HG03097 (cell line): ENCODE measurements at regions not wholly inside any gene's neighbourhood (a gene's known extent, or its start where the extent isn't known, plus 50 kb on each side); places are given as distances from the start of the nearest gene placed in this dataset.

ENCODE experiments used
- ATAC-seq: cut with Tn5 transposase; IDR thresholded peaks from one replicate; pipeline ENCODE4 v1.9.1; 2021; ENCODE audit not compliant: unreplicated experiment, low FRiP score

DNA sequence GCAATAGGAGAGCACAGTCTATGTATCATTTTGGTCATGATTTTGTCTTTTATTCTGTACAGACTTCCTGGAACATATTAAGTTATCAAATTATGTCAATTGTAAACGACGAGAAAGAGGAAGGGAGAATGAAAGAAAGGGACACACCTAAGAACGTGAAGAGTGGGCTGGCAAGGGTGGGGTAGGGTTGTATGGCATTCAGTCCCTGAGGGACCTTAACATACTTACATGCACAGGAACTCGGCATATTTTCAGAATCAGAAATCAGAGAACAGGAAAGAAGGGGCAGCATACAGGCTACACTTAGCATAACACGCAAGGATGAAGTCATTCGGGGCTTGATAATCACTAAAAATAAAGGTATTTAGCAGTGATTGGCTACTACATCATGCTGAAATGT, 1375.0 kb upstream of the ADGRL3 start:
- no peak for ATAC-seq

DNA sequence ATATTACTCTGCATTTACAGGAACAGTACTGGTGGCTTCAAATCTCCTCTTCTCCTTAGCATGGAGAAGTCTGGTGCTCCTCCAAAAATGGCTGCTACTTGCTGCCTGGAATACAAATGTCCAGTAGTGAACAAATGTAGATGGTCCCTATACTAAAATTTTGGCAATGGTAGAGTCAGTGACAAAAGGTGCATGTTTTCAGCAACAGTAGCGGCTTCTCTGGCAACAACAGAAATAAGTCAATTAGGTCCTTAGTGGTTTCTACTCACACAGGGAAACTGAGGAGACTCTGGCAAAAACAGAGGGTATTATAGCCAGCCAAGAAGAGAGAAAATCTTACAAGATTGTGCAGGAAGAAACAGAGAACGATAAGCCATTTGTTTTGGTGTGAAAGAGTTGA, 1368.4 kb upstream of the ADGRL3 start:
- ATAC-seq = no peak

DNA sequence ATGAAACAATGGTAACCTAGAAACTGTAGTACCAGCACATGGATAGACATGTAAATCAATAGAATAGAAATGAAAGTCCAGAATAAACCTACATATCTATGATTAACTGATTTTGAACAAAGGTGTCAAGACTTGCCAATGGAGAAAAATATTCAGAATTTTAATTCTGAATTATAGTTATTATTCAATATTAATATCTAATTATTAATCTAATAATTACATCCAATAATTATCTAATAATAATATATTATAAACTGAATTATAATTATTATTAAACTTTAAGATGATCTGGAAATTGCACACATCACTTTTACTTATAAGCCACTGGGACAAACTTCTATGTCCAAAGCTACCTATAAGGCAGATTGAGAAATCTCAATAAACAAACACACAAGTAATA, 1365.2 kb upstream of the ADGRL3 start:
- ATAC-seq = no peak

DNA sequence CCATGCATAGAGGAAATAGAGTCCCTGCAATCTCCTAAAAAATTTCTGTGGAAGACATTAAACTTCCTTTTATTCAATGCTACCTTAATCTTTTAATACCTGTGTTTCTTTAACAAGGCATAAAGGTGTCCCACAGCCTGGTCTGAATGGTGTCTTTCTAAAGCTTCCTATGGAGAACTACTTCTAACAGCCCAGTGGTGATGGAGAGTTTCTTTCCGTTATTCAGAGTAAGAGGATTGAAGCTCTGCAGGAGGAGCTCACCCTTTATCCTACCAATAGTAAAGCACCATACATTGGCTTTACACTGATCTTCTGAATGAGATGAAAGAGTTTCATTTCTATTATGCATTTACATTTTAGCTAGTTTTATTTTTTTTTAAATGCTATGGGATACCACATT, 1362.4 kb upstream of the ADGRL3 start:
- ATAC-seq = no peak

DNA sequence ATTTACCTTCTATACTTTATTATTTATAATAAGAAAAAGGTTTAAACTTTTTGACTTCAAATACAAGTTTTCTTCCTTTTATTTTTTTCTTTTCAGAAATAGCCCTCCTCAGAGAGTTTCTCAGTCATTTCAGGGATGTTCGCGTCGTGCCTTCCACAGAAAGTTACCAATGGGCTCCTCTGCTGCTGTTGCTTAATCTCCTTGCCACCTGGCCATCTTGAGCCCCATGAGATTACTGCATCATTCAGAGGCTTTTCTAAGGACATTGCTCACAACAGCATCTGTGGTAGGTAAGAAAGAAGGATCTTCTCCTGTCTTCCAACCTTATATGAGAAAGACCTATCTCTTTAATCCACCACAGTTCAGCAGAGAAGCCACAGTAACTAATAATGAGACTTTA, 1361.9 kb upstream of the ADGRL3 start:
- ATAC-seq = no peak

DNA sequence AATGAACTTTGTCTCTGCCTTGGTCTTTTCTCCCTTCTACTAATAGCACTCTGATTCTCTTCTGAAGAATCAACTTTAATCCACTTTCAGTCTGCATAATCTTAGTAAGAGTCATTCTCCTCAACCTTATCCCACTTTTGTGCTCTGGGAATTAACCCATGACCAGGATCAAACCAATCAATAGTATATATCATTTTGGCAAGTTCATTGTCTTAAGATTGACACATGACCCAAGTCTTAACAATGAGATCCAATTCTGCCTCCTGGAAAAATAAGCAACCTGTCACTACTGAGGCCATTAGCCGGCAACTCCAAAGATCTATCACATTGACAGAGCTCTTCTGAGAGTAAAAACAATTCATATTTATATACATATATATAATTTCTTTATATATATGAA, 1358.4 kb upstream of the ADGRL3 start:
- no peak for ATAC-seq

DNA sequence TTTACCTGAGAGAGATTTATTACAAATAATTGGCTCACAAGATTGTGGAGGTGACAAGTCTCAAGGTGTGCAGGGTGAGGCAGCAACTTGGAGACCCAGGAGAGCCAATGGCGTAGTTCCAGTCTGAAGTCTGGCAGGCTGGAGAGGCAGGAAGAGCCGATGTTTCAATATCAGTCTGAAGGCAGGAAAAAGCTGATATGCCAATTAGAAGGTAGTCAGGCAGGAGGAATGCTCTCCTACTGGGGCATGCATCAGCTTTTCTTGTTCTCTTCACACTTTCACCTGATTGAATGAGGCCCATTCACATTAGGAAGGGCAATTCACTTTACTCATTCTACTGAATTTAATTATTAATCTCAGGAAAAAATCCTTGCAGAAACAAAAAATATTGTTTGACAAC, 1351.7 kb upstream of the ADGRL3 start:
- ATAC-seq = no peak

DNA sequence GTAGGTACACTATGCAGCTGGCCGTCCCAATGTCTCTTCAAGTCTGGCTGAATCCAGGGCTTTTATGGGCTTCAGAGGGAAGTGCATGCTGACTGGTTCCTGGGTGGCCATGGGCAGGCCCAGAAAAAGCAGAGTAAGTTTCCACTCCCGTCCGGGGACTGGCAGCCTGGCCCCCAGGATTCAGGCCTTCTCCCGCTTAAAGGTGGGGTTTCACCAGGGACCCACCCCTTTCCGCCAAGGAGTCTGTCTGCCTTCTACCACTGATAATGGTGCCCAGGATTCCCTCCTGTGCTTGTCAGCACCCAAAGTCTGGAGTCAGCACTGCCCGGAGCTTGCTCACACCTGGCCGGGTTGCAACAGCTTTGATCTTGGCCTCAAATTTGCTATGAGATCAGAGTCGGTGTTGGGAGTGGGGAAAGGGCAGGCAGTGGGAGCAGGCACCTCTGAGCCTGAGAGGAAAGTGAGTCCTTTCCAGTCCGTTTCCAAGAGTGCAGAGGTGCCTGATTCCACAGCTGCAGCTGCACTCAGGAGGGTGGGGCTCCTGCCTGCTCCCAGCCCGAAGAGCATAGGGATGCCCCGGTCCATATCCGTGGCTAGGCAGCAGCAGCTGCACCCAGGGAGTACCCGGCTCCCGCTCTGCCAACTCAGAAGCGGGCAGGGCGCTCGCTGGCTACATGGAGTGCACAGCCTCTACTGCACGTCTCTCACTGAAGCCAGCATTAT, 1344.3 kb upstream of the ADGRL3 start:
- no peak for ATAC-seq

DNA sequence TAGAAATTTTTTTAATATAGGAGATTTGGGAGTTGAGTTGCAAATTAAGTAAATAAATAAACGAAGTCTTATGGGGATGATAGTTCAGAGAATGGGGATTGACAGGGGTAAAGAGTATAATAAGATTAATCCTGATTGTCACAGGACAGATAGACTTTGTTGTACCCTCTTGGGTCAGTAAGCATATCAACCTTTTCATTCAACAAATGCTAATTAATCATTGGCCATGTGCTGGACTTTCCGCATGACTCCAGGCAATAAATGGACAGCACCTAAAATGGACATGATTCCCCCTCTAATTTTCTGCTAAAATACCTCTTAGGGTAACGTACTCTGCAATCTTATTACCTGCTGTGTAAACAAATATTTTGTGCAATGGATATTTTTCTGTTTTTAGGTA, 1331.1 kb upstream of the ADGRL3 start:
- no peak for ATAC-seq

DNA sequence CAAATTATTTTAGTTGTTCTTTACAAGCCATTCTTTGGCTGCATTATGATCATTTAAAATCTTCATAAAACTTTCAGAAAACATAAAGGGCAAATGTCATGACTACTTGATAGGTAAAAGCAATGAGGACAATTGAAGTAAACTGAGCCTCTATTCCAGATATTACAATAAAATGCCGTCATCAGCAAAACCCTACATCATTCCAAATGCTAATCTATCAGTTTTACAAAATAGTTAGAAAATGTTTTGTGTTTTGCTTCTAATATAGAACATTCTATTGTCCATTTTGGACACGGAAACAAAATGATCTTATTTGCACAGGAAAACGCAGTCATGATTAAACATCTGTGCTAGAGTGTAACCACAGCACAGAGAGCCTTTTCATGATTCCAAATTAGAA, 1330.6 kb upstream of the ADGRL3 start:
- ATAC-seq = no peak

DNA sequence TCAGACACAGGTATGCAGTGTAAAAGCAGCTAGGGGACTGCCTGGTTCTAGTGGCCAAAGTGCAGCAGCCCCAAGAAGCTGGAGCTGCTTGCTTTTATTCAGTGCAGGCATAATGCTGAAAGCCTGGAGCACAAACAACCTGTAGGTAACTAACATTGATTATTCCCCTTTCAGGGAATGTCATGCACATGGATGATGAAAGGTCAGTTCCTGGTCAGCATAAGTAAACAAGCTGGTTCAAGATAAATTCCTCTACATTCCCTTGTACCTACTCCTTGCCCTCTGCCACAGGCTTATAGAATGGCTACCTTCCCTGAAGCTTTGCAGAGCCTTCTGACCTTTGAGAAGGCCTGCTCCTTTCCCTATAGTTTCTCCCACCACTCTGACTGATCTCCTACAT, 1318.5 kb upstream of the ADGRL3 start:
- no peak for ATAC-seq

DNA sequence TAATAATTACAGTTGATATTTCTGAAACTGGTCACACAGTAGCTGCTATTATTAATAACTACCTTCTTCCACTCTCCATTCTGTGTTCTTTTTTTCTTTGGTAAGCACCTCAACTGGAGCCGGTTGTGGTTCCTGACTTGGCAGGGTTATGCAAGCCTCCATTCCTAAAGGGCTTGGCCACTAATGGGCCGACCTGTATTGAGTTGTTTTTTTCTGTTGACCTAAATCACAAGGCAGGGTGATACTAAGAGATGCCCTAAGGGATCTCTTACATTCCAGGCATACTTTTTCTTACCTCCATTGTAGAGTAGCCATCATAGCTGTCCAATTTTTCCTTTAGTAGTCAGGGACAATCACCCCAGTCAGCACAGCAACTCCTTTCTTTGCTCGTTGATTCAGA, 1295.8 kb upstream of the ADGRL3 start:
- no peak for ATAC-seq

DNA sequence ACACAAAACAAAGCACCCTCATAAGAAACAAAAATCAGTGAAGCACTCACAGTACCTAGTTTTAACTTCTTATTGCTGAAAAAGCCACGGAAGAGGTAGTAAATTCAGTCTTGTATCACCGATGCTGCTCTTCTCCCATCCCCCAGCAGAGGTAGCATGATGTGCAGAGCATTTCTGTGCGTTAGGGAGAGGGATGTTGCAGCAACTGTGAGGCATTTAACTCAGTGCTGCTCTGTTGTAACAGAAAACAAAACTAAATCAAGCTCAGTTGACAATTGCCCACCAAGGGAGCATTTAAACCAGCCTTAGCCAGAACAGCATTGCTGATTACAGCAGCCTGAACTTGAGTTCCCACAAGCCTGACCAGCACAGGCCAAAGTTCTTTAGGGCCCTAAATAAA, 1279.7 kb upstream of the ADGRL3 start:
- no peak for ATAC-seq

DNA sequence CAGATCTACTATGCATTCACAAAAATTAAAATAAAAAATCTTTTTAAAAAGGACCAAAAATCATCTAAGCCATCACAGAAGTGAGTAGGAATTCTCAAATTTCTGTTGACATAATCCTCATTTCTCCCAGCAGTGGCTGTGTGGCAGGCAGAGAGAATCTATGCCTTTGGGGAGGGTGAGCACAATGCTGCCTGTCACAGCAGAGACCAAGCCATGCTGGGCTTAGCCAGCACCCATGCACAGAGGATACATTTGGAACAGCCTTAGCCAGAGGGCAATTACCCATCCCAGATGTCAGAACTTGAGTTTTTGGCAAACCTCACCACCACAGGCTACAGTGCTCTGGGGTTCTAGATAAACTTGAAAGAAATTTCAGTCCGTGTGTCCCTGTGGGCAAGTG, 1274.8 kb upstream of the ADGRL3 start:
- ATAC-seq = no peak

DNA sequence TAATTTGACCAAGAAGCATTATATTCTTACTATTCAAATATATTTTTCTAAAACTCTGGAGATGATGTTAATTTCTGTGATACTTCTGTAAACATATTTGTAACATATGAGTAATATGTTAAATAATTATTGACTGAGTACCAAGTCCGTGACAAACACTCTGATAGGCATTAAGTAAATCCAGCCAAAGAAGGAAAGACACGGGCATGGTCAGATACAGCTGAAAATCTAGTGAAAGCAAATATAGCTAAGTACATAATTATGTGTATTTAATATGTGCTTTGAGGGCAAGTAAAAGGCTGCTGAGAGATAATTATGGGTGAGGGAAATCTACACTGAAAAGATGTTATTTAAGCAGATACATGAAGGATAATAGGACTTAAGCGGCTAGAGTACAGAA, 1263.6 kb upstream of the ADGRL3 start:
- ATAC-seq = no peak

DNA sequence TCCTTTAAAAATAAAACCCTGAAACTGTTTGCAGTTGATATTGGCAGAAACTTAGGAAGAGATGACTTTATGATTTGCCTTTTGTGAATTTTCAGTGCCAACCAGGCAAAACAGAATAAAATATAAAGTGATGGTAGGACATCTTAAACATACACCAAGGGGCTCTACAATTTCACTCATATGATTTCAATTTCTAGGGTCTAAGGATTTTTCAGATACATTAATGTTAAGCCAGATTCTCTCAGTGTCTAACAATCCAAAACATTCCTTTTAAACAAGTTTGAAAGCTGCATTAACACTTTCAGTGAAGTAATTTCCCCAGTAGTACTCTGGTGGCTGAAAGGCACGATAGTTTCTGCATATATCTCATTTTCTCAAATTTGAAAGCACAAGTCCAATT, 1262.0 kb upstream of the ADGRL3 start:
- ATAC-seq = no peak

DNA sequence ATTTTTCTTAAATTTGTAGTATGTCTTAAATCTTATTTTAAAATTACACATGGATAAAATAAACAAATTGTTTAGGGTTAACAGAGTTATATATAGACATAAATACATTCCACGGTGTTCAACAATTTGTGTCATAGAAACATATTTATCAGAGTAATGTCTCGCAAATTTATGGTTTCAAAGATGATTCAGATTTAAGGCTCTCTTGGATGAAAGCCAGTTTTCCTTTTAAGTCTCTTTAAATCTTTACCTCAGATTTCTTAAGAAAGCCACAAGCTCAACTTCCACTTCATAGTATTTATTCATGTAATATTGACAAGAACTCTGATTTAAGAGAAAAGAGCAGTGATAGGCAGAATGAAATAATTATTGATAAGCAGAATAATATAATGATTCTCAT, 1254.8 kb upstream of the ADGRL3 start:
- ATAC-seq = no peak

DNA sequence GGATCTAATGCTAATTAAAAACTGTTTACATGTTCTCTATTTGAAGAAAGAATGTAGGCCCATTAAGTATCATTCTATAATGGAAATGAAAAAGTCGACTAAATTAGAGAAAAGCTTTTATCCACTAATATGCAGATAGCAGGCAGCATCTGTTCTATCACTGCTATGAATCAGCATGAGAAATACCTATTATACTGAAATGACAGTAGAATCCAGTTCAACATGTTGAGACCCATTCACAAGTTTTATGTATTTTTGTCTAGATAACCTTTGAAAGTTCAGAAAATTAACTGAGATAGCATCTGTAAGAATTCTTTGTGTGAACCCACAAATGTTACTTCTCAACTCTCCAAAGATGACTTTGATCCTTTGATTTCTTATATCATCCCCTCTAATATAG, 1254.4 kb upstream of the ADGRL3 start:
- no peak for ATAC-seq

DNA sequence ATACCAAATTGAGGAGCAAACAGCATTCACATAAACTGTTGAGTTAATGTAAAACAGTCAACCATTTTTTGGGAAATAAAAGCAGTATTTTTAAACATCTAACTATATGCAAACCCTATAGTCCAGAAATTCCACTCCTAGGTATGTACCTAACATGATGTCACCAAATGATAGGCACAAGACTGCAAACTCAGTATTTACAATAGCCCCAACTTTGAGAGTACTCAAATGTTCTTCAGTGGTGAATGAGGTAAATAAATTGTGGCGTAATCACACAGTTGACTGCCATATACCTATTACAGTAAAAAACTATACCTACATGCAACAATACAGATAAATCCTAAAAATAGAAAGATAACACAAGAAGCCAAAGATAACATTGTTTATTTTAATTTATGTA, 1243.8 kb upstream of the ADGRL3 start:
- no peak for ATAC-seq

DNA sequence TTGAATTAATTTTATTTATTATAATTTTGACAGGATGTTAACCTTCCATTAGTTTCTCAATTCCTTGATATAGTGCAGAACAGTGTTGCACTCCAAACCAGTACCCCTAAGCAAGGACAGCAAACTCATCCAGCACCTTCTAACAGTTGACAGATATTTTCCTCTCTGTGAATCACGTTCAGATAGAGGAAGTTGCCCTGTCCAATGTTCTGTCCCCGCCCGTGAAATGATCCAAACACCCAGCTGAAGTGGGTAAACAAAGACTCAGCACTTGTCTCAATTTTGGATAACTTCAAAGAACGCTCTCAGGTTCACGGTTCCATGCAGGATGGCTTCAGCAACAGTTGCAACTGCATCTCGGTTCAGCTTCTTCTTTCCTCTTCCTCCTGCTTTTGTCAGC, 1240.0 kb upstream of the ADGRL3 start:
- no peak for ATAC-seq

DNA sequence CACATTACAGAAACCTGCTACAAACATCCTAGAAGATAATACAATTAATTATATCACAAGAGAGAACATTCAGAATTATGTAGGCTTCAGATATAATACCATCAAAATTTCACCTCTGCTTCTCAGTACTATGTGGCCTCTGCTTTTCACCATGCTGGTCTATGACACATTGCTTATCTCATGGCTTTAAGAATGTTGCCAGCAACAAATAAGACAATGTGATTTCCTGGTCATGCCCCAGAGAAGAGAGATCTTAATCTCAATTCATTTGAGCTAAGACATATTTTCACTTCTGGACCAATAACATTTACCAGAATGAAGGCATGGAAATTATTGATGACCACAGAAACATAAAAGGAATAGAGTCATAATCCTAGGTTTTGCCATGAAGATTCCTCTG, 1233.4 kb upstream of the ADGRL3 start:
- no peak for ATAC-seq

DNA sequence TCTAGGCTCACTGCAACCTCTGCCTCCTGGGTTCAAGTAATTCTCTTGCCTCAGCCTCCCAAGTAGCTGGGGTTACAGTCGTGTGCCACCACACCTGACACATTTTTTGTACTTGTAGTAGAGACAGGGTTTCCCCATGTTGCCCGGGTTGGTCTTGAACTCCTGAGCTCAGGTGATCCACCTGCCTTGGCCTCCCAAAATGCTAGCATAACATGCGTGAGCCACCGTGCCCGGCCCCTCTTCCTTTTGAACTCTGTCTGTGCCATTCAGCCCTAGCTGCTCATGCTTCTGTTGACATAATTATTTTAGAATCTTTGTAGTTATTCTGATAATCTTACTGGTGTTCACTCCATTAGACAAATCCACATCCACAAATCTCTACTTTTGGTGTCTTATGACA, 1231.3 kb upstream of the ADGRL3 start:
- ATAC-seq = no peak

DNA sequence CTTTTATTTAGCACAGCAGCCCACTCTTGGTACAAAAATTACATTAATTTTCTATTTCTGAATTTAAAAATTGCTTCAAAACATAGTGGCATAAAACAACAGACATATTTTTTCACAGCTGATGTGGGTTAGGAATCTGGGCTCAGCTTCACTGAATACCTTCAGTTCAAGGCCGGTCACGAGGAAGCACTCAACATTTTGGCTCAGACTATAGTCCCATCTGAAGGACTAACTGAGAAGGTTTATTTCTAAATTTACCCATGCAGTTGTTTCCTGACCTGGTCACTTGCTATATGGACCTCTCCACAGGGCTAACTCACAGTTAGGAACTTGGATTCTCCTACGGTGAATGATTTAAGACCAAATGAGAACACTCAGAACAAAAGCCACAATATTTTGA, 1230.2 kb upstream of the ADGRL3 start:
- ATAC-seq = no peak
